GM12878 (cell line): ENCODE measurements at regions not wholly inside any gene's neighbourhood (a gene's known extent, or its start where the extent isn't known, plus 50 kb on each side); places are given as distances from the start of the nearest gene placed in this dataset.

Experiments
- ATAC-seq: fragments of 200-7000 bp; cut with Tn5 transposase; 3 replicates; pipeline ENCODE4 v1.9.1; 2020; ENCODE audit warnings: mild to moderate bottlenecking, moderate library complexity
- BruUV-seq: library from RNA; stranded (reverse); fragments of 400-500 nt; replicated peaks from 2 replicates; lab custom pipeline; 2021; lab: Mats Ljungman, UMichigan
- CTCF ChIA-PET: fragments of 300-600 bp; sonication (Branson Sonifier 250); formaldehyde crosslinking; extraction: SDS; loops from one replicate; lab custom pipeline; 2021; ENCODE audit warnings: inconsistent platforms; lab: Yijun Ruan, JAX
- POLR2A ChIA-PET: fragments of 350-600 bp; formaldehyde crosslinking; extraction: SDS; loops from one replicate; lab custom pipeline; 2021; ENCODE audit warnings: inconsistent platforms; lab: Charles Lee
- RAD21 ChIA-PET: fragments of 300-600 bp; sonication (Branson Sonifier 250); formaldehyde crosslinking; loops from one replicate; lab custom pipeline; 2023; ENCODE audit warnings: antibody characterized with exemption; ENCODE audit not compliant: unreplicated experiment; lab: Charles Lee
- SMC1A ChIA-PET: fragments of 300-600 bp; sonication (Branson Sonifier 250); formaldehyde crosslinking; loops from one replicate; lab custom pipeline; 2023; ENCODE audit not compliant: unreplicated experiment, uncharacterized antibody; lab: Charles Lee
- DNase-seq: peaks from one replicate; pipeline ENCODE4 v3.0.0-alpha.2; 2011; ENCODE audit warnings: low read depth, low spot score
- FAIRE-seq: peaks from 3 replicates; lab custom pipeline; 2011; peaks lifted over from hg19 to GRCh38; lab: Jason Lieb, UNC
- H2AFZ ChIP-seq: 2 replicates; pipeline ENCODE4 v1.6.0; 2011; ENCODE audit warnings: low read depth, low read length, control low read depth; ENCODE audit not compliant: control insufficient read depth
- H3K27ac ChIP-seq: 2 replicates; pipeline ENCODE4 v1.5.1; 2011; ENCODE audit warnings: control low read depth; ENCODE audit not compliant: control insufficient read depth, insufficient read depth
- H3K27me3 ChIP-seq, 2 experiments: replicated peaks in 1 of 2; 2 replicates each; pipeline versions ENCODE4 v1.6.0 to v1.6.1; 2011; ENCODE audit warnings: low read length in 1 of 2; ENCODE audit not compliant: control insufficient read depth in 2 of 2, insufficient read depth in 2 of 2
- H3K36me3 ChIP-seq, 2 experiments: 2 replicates each; pipeline ENCODE4 v1.5.1; 2011; ENCODE audit warnings: low read length in 1 of 2; ENCODE audit not compliant: control insufficient read depth in 2 of 2, insufficient read depth in 2 of 2
- H3K4me1 ChIP-seq: 2 replicates; pipeline ENCODE4 v1.6.1; 2011; ENCODE audit warnings: mild to moderate bottlenecking, low read length, moderate library complexity, mixed read lengths; ENCODE audit not compliant: control insufficient read depth, insufficient read depth
- H3K4me2 ChIP-seq: 2 replicates; pipeline ENCODE4 v1.6.0; 2011; ENCODE audit warnings: control low read depth; ENCODE audit not compliant: control insufficient read depth, insufficient read depth
- H3K4me3 ChIP-seq: fragments of 200-600 bp; sonication (generic); 2 replicates; pipeline ENCODE4 v1.5.1; 2016
- H3K79me2 ChIP-seq: 2 replicates; pipeline ENCODE4 v1.6.0; 2011; ENCODE audit warnings: low read length; ENCODE audit not compliant: control insufficient read depth, insufficient read depth
- H3K9ac ChIP-seq: 2 replicates; pipeline ENCODE4 v1.8.0; 2011; ENCODE audit warnings: low read length, control low read depth, mixed read lengths; ENCODE audit not compliant: control insufficient read depth, insufficient read depth
- H3K9me3 ChIP-seq: replicated peaks from 3 replicates; pipeline ENCODE4 v1.5.1; 2011; ENCODE audit warnings: mild to moderate bottlenecking, low read length; ENCODE audit not compliant: control insufficient read depth, insufficient read depth
- H4K20me1 ChIP-seq: 2 replicates; pipeline ENCODE4 v1.6.0; 2011; ENCODE audit not compliant: control insufficient read depth, insufficient read depth
- CBX5 ChIP-seq: sonication (generic); IDR thresholded peaks from 2 replicates; pipeline ENCODE4 v1.6.1; 2016; ENCODE audit warnings: low read depth, moderate library complexity, mild to moderate bottlenecking, inconsistent platforms
- HCFC1 ChIP-seq: fragments of 150-350 bp; IDR thresholded peaks from 2 replicates; pipeline ENCODE4 v1.6.1; 2014; ENCODE audit warnings: low read length
- IRF4 ChIP-seq: IDR thresholded peaks from 2 replicates; pipeline ENCODE4 v1.6.1; 2011; ENCODE audit warnings: low read depth, low read length
- MAX ChIP-seq: IDR thresholded peaks from 2 replicates; pipeline ENCODE4 v1.6.1; 2012; ENCODE audit warnings: low read depth, low read length, improper control_type of control experiment
- PML ChIP-seq: IDR thresholded peaks from 2 replicates; pipeline ENCODE4 v1.6.1; 2012; ENCODE audit warnings: low read length, inconsistent platforms
- RAD51 ChIP-seq: fragments of 450-650 bp; IDR thresholded peaks from 2 replicates; pipeline ENCODE4 v1.6.1; 2016; ENCODE audit warnings: moderate library complexity, mild to moderate bottlenecking, inconsistent platforms
- RCOR1 ChIP-seq: conservative IDR thresholded peaks from 2 replicates; pipeline ENCODE4 v1.6.1; 2012; ENCODE audit warnings: low read depth, low read length, improper control_type of control experiment
- SMAD1 ChIP-seq: fragments of 450-650 bp; IDR thresholded peaks from 2 replicates; pipeline ENCODE4 v1.6.1; 2018; ENCODE audit warnings: mild to moderate bottlenecking, low read depth; ENCODE audit not compliant: partially characterized antibody
- ZBTB4 ChIP-seq: fragments of 450-650 bp; formaldehyde crosslinking; IDR thresholded peaks from 2 replicates; pipeline ENCODE4 v1.4.0; 2022; ENCODE audit warnings: mild to moderate bottlenecking, moderate library complexity
- ZNF207 ChIP-seq: fragments of 450-650 bp; IDR thresholded peaks from 2 replicates; pipeline ENCODE4 v1.6.1; 2014; ENCODE audit warnings: antibody characterized with exemption, mild to moderate bottlenecking, borderline replicate concordance
- ZNF384 ChIP-seq: IDR thresholded peaks from 2 replicates; pipeline ENCODE4 v1.6.1; 2012; ENCODE audit warnings: low read depth, mild to moderate bottlenecking, low read length, improper control_type of control experiment, borderline replicate concordance
- WGBS: methylation state at CpG from one replicate; pipeline ENCODE4 v1.1.6; 2016; ENCODE audit warnings: low lambda C conversion rate; ENCODE audit not compliant: insufficient replicate concordance, insufficient coverage; ENCODE audit errors: missing lambda C conversion rate; 5-methylcytosine and 5-hydroxymethylcytosine counted together
- in situ Hi-C: fragments of 300-500 bp; cut with MboI; formaldehyde crosslinking; loops from 9 replicates; pipeline ENCODE4 v1.14.3; 2018; ENCODE audit warnings: mixed read lengths
- intact Hi-C: fragments of 100-400 bp; cut with micrococcal nuclease; formaldehyde crosslinking; loops from one replicate; pipeline ENCODE4 v1.14.2; 2022; ENCODE audit not compliant: unreplicated experiment
- TF ChIP-seq, protein P1 (sequence below): fragments of 450-650 bp; IDR thresholded peaks from 2 replicates; pipeline ENCODE4 v1.6.1; 2018; ENCODE audit warnings: mild to moderate bottlenecking, low read depth, moderate library complexity; ENCODE audit not compliant: partially characterized antibody
- TF ChIP-seq, protein P2 (sequence below): fragments of 450-650 bp; IDR thresholded peaks from 2 replicates; pipeline ENCODE4 v1.6.1; 2016; ENCODE audit warnings: mild to moderate bottlenecking, moderate library complexity, borderline replicate concordance

- Histone ChIP-seq H3K36me3 (no peaks in the 10 kb centered on the region), H3K27ac (no peak overlapping the region), H3K79me2 (no peaks in the 10 kb centered on the region), H3K4me1 (no peaks in the 10 kb centered on the region), H2AFZ (no peak overlapping the region), H3K9ac (no peak overlapping the region), H4K20me1 (no peaks in the 10 kb centered on the region), H3K4me3 (no peak overlapping the region), H3K4me2 (no peak overlapping the region), H3K27me3 (peaks cover 0 to 12% of the 10 kb centered on the region in 2 experiments; a peak in 3 of 4 replicates), H3K9me3 (peaks cover 2% of the 10 kb centered on the region; the same call in 2 of the 3 replicates)
- ChIA-PET RAD21 (no interaction called here), SMC1A (no interaction called here), POLR2A (no interaction called here), CTCF (interaction anchor here (0.9 kb wide), 1 partner anchor 61 kb away, joined by 3 read pairs; no protein-coding TSS in a partner anchor)
- no TSS peak for BruUV-seq
- in situ Hi-C loops, result loop anchor here (10.0 kb wide), 1 partner anchor 58 kb away; no protein-coding TSS in a partner anchor
- FAIRE-seq (peak; percentile 44), DNase-seq (no peak), ATAC-seq (no peak)
- intact Hi-C loops, result no loop called here
- no peak for TF ChIP-seq RCOR1
- TF ChIP-seq CBX5, result no peak
- TF ChIP-seq RAD51, result no peak
- TF ChIP-seq ZBTB4 (CRISPR knock-in tag), result no peak
- TF ChIP-seq, protein P1, sequence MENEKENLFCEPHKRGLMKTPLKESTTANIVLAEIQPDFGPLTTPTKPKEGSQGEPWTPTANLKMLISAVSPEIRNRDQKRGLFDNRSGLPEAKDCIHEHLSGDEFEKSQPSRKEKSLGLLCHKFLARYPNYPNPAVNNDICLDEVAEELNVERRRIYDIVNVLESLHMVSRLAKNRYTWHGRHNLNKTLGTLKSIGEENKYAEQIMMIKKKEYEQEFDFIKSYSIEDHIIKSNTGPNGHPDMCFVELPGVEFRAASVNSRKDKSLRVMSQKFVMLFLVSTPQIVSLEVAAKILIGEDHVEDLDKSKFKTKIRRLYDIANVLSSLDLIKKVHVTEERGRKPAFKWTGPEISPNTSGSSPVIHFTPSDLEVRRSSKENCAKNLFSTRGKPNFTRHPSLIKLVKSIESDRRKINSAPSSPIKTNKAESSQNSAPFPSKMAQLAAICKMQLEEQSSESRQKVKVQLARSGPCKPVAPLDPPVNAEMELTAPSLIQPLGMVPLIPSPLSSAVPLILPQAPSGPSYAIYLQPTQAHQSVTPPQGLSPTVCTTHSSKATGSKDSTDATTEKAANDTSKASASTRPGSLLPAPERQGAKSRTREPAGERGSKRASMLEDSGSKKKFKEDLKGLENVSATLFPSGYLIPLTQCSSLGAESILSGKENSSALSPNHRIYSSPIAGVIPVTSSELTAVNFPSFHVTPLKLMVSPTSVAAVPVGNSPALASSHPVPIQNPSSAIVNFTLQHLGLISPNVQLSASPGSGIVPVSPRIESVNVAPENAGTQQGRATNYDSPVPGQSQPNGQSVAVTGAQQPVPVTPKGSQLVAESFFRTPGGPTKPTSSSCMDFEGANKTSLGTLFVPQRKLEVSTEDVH, result no peak
- no peak for TF ChIP-seq ZNF207
- TF ChIP-seq, protein P2, sequence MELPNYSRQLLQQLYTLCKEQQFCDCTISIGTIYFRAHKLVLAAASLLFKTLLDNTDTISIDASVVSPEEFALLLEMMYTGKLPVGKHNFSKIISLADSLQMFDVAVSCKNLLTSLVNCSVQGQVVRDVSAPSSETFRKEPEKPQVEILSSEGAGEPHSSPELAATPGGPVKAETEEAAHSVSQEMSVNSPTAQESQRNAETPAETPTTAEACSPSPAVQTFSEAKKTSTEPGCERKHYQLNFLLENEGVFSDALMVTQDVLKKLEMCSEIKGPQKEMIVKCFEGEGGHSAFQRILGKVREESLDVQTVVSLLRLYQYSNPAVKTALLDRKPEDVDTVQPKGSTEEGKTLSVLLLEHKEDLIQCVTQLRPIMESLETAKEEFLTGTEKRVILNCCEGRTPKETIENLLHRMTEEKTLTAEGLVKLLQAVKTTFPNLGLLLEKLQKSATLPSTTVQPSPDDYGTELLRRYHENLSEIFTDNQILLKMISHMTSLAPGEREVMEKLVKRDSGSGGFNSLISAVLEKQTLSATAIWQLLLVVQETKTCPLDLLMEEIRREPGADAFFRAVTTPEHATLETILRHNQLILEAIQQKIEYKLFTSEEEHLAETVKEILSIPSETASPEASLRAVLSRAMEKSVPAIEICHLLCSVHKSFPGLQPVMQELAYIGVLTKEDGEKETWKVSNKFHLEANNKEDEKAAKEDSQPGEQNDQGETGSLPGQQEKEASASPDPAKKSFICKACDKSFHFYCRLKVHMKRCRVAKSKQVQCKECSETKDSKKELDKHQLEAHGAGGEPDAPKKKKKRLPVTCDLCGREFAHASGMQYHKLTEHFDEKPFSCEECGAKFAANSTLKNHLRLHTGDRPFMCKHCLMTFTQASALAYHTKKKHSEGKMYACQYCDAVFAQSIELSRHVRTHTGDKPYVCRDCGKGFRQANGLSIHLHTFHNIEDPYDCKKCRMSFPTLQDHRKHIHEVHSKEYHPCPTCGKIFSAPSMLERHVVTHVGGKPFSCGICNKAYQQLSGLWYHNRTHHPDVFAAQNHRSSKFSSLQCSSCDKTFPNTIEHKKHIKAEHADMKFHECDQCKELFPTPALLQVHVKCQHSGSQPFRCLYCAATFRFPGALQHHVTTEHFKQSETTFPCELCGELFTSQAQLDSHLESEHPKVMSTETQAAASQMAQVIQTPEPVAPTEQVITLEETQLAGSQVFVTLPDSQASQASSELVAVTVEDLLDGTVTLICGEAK, result no peak
- no peak for TF ChIP-seq ZNF384
- no peak for TF ChIP-seq PML
- no peak for TF ChIP-seq HCFC1
- no peak for TF ChIP-seq SMAD1
- TF ChIP-seq MAX, result no peak
- no peak for TF ChIP-seq IRF4
- WGBS, result 27% methylated on average over 16 of the region's 17 CpGs
Observed at GRCh38 chr6:28776269-28777146, 147.3 kb downstream of the TRIM27 start.
